A673 (cell line): ENCODE measurements at regions not wholly inside any gene's neighbourhood (a gene's known extent, or its start where the extent isn't known, plus 50 kb on each side); places are given as distances from the start of the nearest gene placed in this dataset.
A peak's percentile ranks its signal among the peaks of the same experiment; 100 is the strongest.

Experiments
- BruUV-seq: library from RNA; stranded (reverse); fragments of 400-500 nt; replicated peaks from 2 replicates; lab custom pipeline; 2021; lab: Mats Ljungman, UMichigan
- CTCF ChIA-PET: fragments of 300-600 bp; sonication (Branson Sonifier 250); formaldehyde crosslinking; loops from one replicate; lab custom pipeline; 2022; ENCODE audit warnings: antibody characterized with exemption; lab: Charles Lee
- POLR2A ChIA-PET: fragments of 300-600 bp; sonication (Branson Sonifier 250); formaldehyde crosslinking; loops from one replicate; lab custom pipeline; 2022; ENCODE audit warnings: antibody characterized with exemption; ENCODE audit not compliant: low non-redundant PET; lab: Charles Lee
- DNase-seq: peaks from one replicate; pipeline ENCODE4 v3.0.0-alpha.2; 2015; ENCODE audit warnings: low spot score
- H3K27ac ChIP-seq: fragments of 200-600 bp; sonication (generic); 2 replicates; pipeline ENCODE4 v1.5.1; 2016; ENCODE audit warnings: mixed run types, low read depth, mild to moderate bottlenecking, mixed read lengths, antibody characterized with exemption, low read length; ENCODE audit not compliant: poor library complexity, severe bottlenecking
- H3K27me3 ChIP-seq: fragments of 200-600 bp; sonication (generic); replicated peaks from 2 replicates; pipeline ENCODE4 v1.6.1; 2017; ENCODE audit warnings: mixed run types, low read depth, mild to moderate bottlenecking, mixed read lengths, antibody characterized with exemption, low read length; ENCODE audit not compliant: insufficient read depth, poor library complexity
- H3K36me3 ChIP-seq: fragments of 200-600 bp; sonication (generic); 2 replicates; pipeline ENCODE4 v1.6.1; 2016; ENCODE audit warnings: mixed run types, mild to moderate bottlenecking, mixed read lengths, antibody characterized with exemption, low read length; ENCODE audit not compliant: insufficient read depth, poor library complexity, severe bottlenecking
- H3K4me1 ChIP-seq: fragments of 200-600 bp; sonication (generic); 2 replicates; pipeline ENCODE4 v1.6.1; 2017; ENCODE audit warnings: mixed run types, mild to moderate bottlenecking, mixed read lengths, antibody characterized with exemption, low read length; ENCODE audit not compliant: insufficient read depth, poor library complexity, severe bottlenecking
- H3K4me3 ChIP-seq: fragments of 200-600 bp; sonication (generic); 2 replicates; pipeline ENCODE4 v1.5.1; 2016; ENCODE audit warnings: low read depth, mixed run types, mild to moderate bottlenecking, mixed read lengths, low read length; ENCODE audit not compliant: poor library complexity, severe bottlenecking
- H3K9me3 ChIP-seq: fragments of 200-600 bp; sonication (generic); 2 replicates; pipeline ENCODE4 v1.6.1; 2016; ENCODE audit warnings: mixed run types, low read depth, mild to moderate bottlenecking, mixed read lengths, antibody characterized with exemption, low read length; ENCODE audit not compliant: poor library complexity, severe bottlenecking
- CTCF ChIP-seq: fragments of 300-800, 200-600 bp; sonication (generic); conservative IDR thresholded peaks from 2 replicates; pipeline ENCODE4 v1.5.1; 2017; ENCODE audit warnings: low read depth, mild to moderate bottlenecking, antibody characterized with exemption, low read length, moderate library complexity, mixed read lengths
- EZH2 ChIP-seq: fragments of 200-600 bp; sonication (generic); IDR thresholded peaks from 2 replicates; pipeline ENCODE4 v1.6.1; 2017; ENCODE audit warnings: borderline replicate concordance, low read depth, mild to moderate bottlenecking, mixed read lengths, antibody characterized with exemption, low read length; ENCODE audit not compliant: poor library complexity, severe bottlenecking
- intact Hi-C: fragments of 100-400 bp; cut with micrococcal nuclease; formaldehyde crosslinking; loops from one replicate; pipeline ENCODE4 v1.10.0; 2022; ENCODE audit not compliant: unreplicated experiment

- POLR2A ChIA-PET = no interaction called here
- intact Hi-C loops = no loop called here
- H3K27me3 ChIP-seq = peaks cover 5% of the 10 kb centered on the region
- TF ChIP-seq CTCF (no peak), EZH2 (no peak)
- CTCF ChIA-PET = no interaction called here
- no peaks in the 10 kb centered on the region for H3K9me3 ChIP-seq
- no peaks in the 10 kb centered on the region for H3K36me3 ChIP-seq
- no peak overlapping the region for H3K27ac ChIP-seq
- DNase-seq = no peak
- no peaks in the 10 kb centered on the region for H3K4me1 ChIP-seq
- no peak overlapping the region for H3K4me3 ChIP-seq
- BruUV-seq = no TSS peak
These were observed 406.2 kb upstream of the ZNF608 start for GRCh38 chr5:125152461-125153189.

GRCh38 chr5:125153231-125153630 lies 406.8 kb upstream of the ZNF608 start:
- ChIA-PET CTCF (no interaction called here), POLR2A (no interaction called here)
- Histone ChIP-seq H3K4me3 (no peak overlapping the region), H3K36me3 (no peaks in the 10 kb centered on the region), H3K27me3 (peaks cover 5% of the 10 kb centered on the region), H3K27ac (no peak overlapping the region), H3K9me3 (no peaks in the 10 kb centered on the region), H3K4me1 (no peaks in the 10 kb centered on the region)
- no TSS peak for BruUV-seq
- peak; percentile 4 for DNase-seq
- TF ChIP-seq CTCF = no peak
- TF ChIP-seq EZH2 = no peak
- intact Hi-C loops = no loop called here

- no peak for DNase-seq
- no peaks in the 10 kb centered on the region for H3K27me3 ChIP-seq
- intact Hi-C loops = no loop called here
- CTCF ChIA-PET = no interaction called here
- no peaks in the 10 kb centered on the region for H3K4me1 ChIP-seq
- no peak overlapping the region for H3K4me3 ChIP-seq
- H3K36me3 ChIP-seq = no peaks in the 10 kb centered on the region
- no peaks in the 10 kb centered on the region for H3K9me3 ChIP-seq
- BruUV-seq = no TSS peak
- POLR2A ChIA-PET = no interaction called here
- no peak overlapping the region for H3K27ac ChIP-seq
- TF ChIP-seq EZH2 (no peak), CTCF (no peak)
These were observed 408.1 kb upstream of the ZNF608 start for GRCh38 chr5:125154301-125155110.
